Peyer's patch (tissue), 4 donors: ENCODE measurements at regions not wholly inside any gene's neighbourhood (a gene's known extent, or its start where the extent isn't known, plus 50 kb on each side); places are given as distances from the start of the nearest gene placed in this dataset.

Experiments used
- DNase-seq, 3 donors: peaks; one replicate each; pipeline ENCODE4 v3.0.0-alpha.2; 2017 to 2019
- H3K27ac ChIP-seq, 4 donors: fragments of 200-600 bp; sonication (generic); one replicate each; pipeline ENCODE4 v1.5.1; 2016 to 2019
- H3K27me3 ChIP-seq, 2 donors: fragments of 200-600 bp; sonication (generic); one replicate each; pipeline ENCODE4 v1.5.1; 2019
- H3K36me3 ChIP-seq, 3 donors: fragments of 200-600 bp; sonication (generic); one replicate each; pipeline ENCODE4 v1.5.1; 2016 to 2019
- H3K4me1 ChIP-seq, 4 donors: fragments of 200-600 bp; sonication (generic); one replicate each; pipeline ENCODE4 v1.5.1; 2016 to 2019
- H3K4me3 ChIP-seq, 4 donors: fragments of 200-600 bp; sonication (generic); 1 replicate in 3 of 4; 2 replicates in 1 of 4; pipeline ENCODE4 v1.5.1; 2016 to 2019; ENCODE audit warnings: mild to moderate bottlenecking in 1 of 4
- H3K9me3 ChIP-seq, 4 donors: fragments of 200-600 bp; sonication (generic); one replicate each; pipeline ENCODE4 v1.5.1; 2016 to 2019; ENCODE audit warnings: mild to moderate bottlenecking in 1 of 4
- POLR2A ChIP-seq, 2 donors: fragments of 450-650 bp; IDR thresholded peaks; one replicate each; pipeline ENCODE4 v1.5.1; 2017; ENCODE audit warnings: antibody characterized with exemption in 2 of 2, mild to moderate bottlenecking in 2 of 2, moderate library complexity in 2 of 2
- TF ChIP-seq, protein P1 (sequence below), 6 experiments: fragments of 450-650 bp in 4 of 6; fragments of 200-600 bp in 2 of 6; sonication (generic) in 1 of 6; IDR thresholded peaks; one replicate each; pipeline ENCODE4 v1.5.1; 2017 to 2019; ENCODE audit warnings: antibody characterized with exemption in 6 of 6, mild to moderate bottlenecking in 3 of 6, moderate library complexity in 1 of 6

DNA sequence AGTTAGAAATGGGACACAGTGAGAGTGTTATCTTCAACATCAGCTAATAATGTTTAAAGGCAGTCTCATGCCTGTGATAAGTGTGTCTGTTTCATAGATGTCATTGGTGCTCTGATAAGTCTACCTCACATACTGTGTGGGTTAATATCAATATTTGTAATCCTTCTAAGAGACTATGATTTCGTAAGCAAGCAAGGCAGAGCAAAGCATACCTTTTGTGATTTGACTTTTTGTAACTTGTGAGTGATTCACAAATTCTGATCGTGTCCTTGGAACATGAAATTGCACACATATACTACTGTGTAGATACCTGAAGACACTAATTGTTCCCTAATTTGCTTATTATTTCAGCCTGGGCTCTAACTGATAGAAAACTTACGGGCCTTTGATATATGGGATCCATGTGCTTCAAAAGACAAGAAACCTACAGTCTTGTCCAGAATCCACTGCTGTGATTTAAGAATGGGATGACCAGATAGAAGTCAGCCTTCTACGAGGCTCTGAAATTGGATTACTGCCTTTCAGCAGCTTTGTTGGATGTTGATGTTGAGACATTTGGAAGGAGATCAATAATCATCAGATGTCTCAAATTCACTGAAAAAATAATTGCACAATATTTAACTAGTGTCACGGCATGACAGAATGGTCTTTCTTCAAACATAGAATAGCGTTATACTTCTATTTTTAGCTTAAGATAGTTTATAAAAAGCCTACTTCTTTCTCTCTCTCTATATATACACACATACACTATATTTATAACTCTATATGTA is 63.2 kb upstream of the KLF6 start:
- Histone ChIP-seq H3K27me3 (no peaks in the 10 kb centered on the region), H3K36me3 (no peaks in the 10 kb centered on the region), H3K4me3 (no peak overlapping the region), H3K4me1 (peaks cover 0 to 21% (median 9%) of the 10 kb centered on the region in 4 donors), H3K9me3 (no peaks in the 10 kb centered on the region), H3K27ac (no peak overlapping the region)
- DNase-seq: no peak
- TF ChIP-seq, protein P1, sequence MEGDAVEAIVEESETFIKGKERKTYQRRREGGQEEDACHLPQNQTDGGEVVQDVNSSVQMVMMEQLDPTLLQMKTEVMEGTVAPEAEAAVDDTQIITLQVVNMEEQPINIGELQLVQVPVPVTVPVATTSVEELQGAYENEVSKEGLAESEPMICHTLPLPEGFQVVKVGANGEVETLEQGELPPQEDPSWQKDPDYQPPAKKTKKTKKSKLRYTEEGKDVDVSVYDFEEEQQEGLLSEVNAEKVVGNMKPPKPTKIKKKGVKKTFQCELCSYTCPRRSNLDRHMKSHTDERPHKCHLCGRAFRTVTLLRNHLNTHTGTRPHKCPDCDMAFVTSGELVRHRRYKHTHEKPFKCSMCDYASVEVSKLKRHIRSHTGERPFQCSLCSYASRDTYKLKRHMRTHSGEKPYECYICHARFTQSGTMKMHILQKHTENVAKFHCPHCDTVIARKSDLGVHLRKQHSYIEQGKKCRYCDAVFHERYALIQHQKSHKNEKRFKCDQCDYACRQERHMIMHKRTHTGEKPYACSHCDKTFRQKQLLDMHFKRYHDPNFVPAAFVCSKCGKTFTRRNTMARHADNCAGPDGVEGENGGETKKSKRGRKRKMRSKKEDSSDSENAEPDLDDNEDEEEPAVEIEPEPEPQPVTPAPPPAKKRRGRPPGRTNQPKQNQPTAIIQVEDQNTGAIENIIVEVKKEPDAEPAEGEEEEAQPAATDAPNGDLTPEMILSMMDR (IDR thresholded peaks at IDR 0.05): no peak
- no peak for TF ChIP-seq POLR2A (IDR thresholded peaks at IDR 0.05)

DNA sequence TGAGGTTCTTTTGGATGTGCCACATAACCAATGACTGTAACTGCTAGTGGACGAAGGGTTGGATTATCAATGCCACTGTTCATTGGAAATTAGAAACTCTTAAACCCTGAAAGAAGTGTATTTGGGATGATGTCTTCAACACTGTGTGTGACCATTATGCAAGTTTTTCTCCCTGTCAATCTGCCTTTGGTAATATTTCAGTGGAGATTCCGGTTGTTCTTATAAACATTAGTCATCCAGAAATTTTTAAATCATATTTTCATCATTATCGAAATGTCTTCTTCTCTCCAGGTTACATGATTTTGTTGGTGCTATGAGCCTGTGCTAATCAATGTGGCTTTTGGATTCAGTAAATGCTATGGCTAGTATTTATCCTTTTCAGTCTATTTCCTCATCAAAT is 61.7 kb upstream of the KLF6 start:
- no peak overlapping the region for H3K4me3 ChIP-seq
- no peaks in the 10 kb centered on the region for H3K9me3 ChIP-seq
- TF ChIP-seq, protein P1 (IDR thresholded peaks at IDR 0.05): no peak
- no peak for TF ChIP-seq POLR2A (IDR thresholded peaks at IDR 0.05)
- no peaks in the 10 kb centered on the region for H3K27me3 ChIP-seq
- no peaks in the 10 kb centered on the region for H3K36me3 ChIP-seq
- H3K27ac ChIP-seq: no peak overlapping the region
- DNase-seq: no peak
- H3K4me1 ChIP-seq: peaks cover 0 to 11% (median 5%) of the 10 kb centered on the region in 4 donors

DNA sequence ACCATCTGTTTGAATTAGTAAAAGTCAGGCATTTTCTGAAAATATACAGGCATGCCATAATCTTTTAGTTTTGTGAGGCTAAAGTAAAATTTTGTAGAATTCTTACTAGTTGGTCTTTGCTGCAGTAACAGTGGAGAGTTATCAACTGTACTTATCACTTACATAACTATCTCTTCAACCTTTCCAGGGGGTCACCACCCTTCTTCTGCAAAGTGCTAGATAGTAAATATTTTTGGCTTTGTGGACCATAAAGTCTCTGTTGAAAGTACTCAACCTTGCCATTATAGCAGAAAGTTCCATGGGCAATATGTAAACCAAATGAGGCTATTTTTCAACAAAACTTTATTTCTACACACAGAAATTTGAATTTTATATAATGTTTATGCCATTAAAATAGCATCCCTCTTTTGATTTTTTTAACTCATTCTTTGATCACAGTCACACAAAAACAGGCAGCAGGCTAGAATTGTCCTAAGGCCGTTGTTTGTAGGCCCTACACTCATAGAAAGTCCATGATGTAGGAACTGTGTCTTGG is 59.5 kb upstream of the KLF6 start:
- no peak for DNase-seq
- no peaks in the 10 kb centered on the region for H3K27me3 ChIP-seq
- H3K4me1 ChIP-seq: no peaks in the 10 kb centered on the region
- no peak overlapping the region for H3K4me3 ChIP-seq
- TF ChIP-seq POLR2A (IDR thresholded peaks at IDR 0.05): no peak
- TF ChIP-seq, protein P1 (IDR thresholded peaks at IDR 0.05): no peak
- no peaks in the 10 kb centered on the region for H3K36me3 ChIP-seq
- H3K9me3 ChIP-seq: no peaks in the 10 kb centered on the region
- H3K27ac ChIP-seq: no peak overlapping the region

DNA sequence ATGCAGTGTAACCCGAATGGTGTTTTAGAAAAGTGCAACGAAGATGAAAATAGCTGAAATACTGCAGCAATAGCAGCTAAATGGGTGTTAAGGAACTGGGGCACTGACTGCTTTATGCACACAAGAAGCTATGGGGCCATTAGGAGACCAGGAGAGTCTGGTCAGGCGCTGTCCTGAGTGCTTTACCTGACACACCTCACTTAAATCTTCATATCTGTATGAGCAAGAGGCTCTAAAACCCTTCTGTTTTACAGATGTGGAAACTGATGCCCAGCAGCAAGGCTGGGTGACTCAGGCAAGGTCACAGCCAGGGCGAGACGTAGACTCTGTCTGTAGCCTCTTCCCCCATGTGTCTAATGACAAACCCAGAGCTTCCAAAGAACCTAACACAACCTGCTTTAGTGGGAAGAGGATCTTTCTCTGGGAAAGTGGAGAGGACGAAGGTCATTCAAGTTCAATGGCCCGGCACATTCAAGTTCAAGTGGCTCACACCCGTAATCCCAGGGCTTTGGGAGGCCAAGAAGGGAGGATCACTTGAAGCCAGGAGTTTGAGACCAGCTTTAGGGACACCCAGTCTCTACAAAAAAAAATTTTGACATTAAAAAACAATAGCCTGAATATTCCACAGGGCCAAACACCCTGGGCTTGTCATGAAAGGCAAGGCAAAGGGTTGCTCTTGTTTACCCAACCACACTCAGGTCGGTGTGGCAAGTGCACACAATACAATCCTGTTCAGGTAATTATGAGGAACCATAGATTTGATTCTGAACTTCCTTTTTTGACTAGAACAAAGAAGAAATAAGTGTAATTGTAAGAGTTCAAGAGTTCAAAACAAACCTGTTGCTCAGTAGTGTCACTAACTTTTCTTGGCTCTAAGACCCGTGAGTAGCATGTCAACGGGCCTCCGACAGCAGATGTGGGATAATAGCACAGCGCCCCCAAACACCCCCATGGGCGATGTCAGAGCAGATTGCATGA is 53.7 kb upstream of the KLF6 start:
- no peak for TF ChIP-seq POLR2A (IDR thresholded peaks at IDR 0.05)
- TF ChIP-seq, protein P1 (IDR thresholded peaks at IDR 0.05): no peak
- Histone ChIP-seq H3K9me3 (no peaks in the 10 kb centered on the region), H3K27me3 (no peaks in the 10 kb centered on the region), H3K4me1 (peaks cover 0 to 7% (median 0%) of the 10 kb centered on the region in 4 donors), H3K4me3 (no peak overlapping the region), H3K36me3 (no peaks in the 10 kb centered on the region), H3K27ac (no peak overlapping the region)
- DNase-seq: no peak

DNA sequence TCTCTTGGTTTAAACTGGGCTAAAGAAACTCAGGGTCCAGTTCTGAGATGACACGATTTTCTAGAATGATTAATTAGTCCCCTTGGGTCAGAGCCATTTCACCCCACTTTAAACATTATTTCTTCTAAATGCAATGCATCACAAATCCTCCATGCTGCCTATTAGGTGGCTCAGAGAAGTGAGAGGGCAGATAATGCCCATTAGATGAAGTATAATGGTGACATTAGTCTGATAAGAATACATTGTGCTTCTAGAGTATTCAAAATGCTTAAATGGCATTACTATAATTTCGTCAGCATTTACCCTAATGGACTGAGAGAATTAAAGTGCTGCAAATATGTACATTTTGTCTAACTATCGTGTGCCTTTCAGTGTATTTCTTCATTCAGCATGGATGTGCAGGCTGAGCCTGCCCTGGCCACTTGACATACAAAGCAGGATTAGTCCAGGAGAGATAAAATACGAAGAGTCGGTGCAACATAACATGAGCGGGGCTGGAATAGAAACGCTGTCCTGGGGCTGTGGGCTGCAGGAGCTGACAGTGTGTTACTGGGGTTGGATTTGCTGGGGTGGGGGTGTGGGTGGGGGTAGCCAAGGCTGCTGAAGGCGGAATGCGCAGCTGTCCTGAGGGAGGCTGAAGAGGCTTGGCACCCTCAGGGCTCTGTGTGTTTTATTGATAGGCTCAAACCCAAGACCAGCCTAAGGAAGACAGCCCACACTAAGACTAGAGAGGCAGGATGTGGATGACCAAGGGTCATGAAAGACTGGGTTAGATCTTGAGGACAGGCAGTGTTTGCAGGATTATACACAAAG is 52.8 kb upstream of the KLF6 start:
- Histone ChIP-seq H3K9me3 (no peaks in the 10 kb centered on the region), H3K36me3 (no peaks in the 10 kb centered on the region), H3K27me3 (no peaks in the 10 kb centered on the region), H3K27ac (no peak overlapping the region), H3K4me3 (no peak overlapping the region), H3K4me1 (peaks cover 0 to 7% (median 0%) of the 10 kb centered on the region in 4 donors)
- DNase-seq: no peak
- TF ChIP-seq, protein P1 (IDR thresholded peaks at IDR 0.05): no peak
- no peak for TF ChIP-seq POLR2A (IDR thresholded peaks at IDR 0.05)
